ENCODE measurements at regions not wholly inside any gene's neighbourhood (a gene's known extent, or its start where the extent isn't known, plus 50 kb on each side); places are given as distances from the start of the nearest gene placed in this dataset.
A peak's percentile ranks its signal among the peaks of the same experiment; 100 is the strongest.
"Not testable (repeated sequence)": the region's sequence is repeated elsewhere in the genome, so short reads cannot be mapped to it uniquely, and the experiment has no call there.

- peak overlapping the region in 2 of 3 experiments; percentile 8 to 9 for H3K27ac Mint-ChIP-seq
- no peak for TF ChIP-seq CTCF (IDR thresholded peaks at IDR 0.05; ENCODE audit: unreplicated experiment in 3 of 3)
- H3K4me3 Mint-ChIP-seq: no peak overlapping the region
- peaks cover 3% of the 10 kb centered on the region for H3K27me3 Mint-ChIP-seq (ENCODE audit: low read depth)
- H3K4me1 Mint-ChIP-seq: peaks cover 6% of the 10 kb centered on the region
- H3K9me3 Mint-ChIP-seq: peaks cover 8% of the 10 kb centered on the region
- no peaks in the 10 kb centered on the region for H3K36me3 Mint-ChIP-seq (ENCODE audit: low read depth)
These were observed 481.1 kb upstream of the MAN1A1 start for GRCh38 chr6:119830494-119831295.

GRCh38 chr6:119830069-119830468 is 480.5 kb upstream of the MAN1A1 start:
- no peak for TF ChIP-seq CTCF (IDR thresholded peaks at IDR 0.05; ENCODE audit: unreplicated experiment in 3 of 3)

GRCh38 chr6:119829499-119829898 is 479.9 kb upstream of the MAN1A1 start:
- H3K27me3 Mint-ChIP-seq (ENCODE audit: low read depth); H3K27ac Mint-ChIP-seq; H3K9me3 Mint-ChIP-seq; H3K36me3 Mint-ChIP-seq (ENCODE audit: low read depth); H3K4me1 Mint-ChIP-seq; H3K4me3 Mint-ChIP-seq: not testable (repeated sequence)

More at GRCh38 chr6:119830069-119830468, 480.5 kb upstream of the MAN1A1 start:
- H3K27ac Mint-ChIP-seq: no peak overlapping the region
- peaks cover 8% of the 10 kb centered on the region for H3K9me3 Mint-ChIP-seq
- peaks cover 6% of the 10 kb centered on the region for H3K4me1 Mint-ChIP-seq
- no peak overlapping the region for H3K4me3 Mint-ChIP-seq
- peaks cover 3% of the 10 kb centered on the region for H3K27me3 Mint-ChIP-seq (ENCODE audit: low read depth)
- H3K36me3 Mint-ChIP-seq (ENCODE audit: low read depth): no peaks in the 10 kb centered on the region

- no peak overlapping the region for H3K27ac Mint-ChIP-seq
- H3K4me3 Mint-ChIP-seq: no peak overlapping the region
- peaks cover 6% of the 10 kb centered on the region for H3K4me1 Mint-ChIP-seq
- H3K36me3 Mint-ChIP-seq (ENCODE audit: low read depth): no peaks in the 10 kb centered on the region
- peaks cover 3% of the 10 kb centered on the region for H3K27me3 Mint-ChIP-seq (ENCODE audit: low read depth)
- H3K9me3 Mint-ChIP-seq: peaks cover 8% of the 10 kb centered on the region
- TF ChIP-seq CTCF (IDR thresholded peaks at IDR 0.05; ENCODE audit: unreplicated experiment in 3 of 3): no peak
These were observed 479.4 kb upstream of the MAN1A1 start for GRCh38 chr6:119829006-119829405.

- no peaks in the 10 kb centered on the region for H3K27me3 Mint-ChIP-seq (ENCODE audit: low read depth)
- no peaks in the 10 kb centered on the region for H3K9me3 Mint-ChIP-seq
- no peaks in the 10 kb centered on the region for H3K36me3 Mint-ChIP-seq (ENCODE audit: low read depth)
- H3K4me3 Mint-ChIP-seq: no peak overlapping the region
- no peak overlapping the region for H3K27ac Mint-ChIP-seq
- no peaks in the 10 kb centered on the region for H3K4me1 Mint-ChIP-seq
- TF ChIP-seq CTCF (IDR thresholded peaks at IDR 0.05; ENCODE audit: unreplicated experiment in 3 of 3): no peak
These were observed 471.8 kb upstream of the MAN1A1 start for GRCh38 chr6:119821380-119821779.

GRCh38 chr6:119818876-119819275 is 469.3 kb upstream of the MAN1A1 start:
- H3K9me3 Mint-ChIP-seq: no peaks in the 10 kb centered on the region
- H3K4me3 Mint-ChIP-seq: no peak overlapping the region
- no peaks in the 10 kb centered on the region for H3K4me1 Mint-ChIP-seq
- no peak overlapping the region for H3K27ac Mint-ChIP-seq
- no peaks in the 10 kb centered on the region for H3K27me3 Mint-ChIP-seq (ENCODE audit: low read depth)
- TF ChIP-seq CTCF (IDR thresholded peaks at IDR 0.05; ENCODE audit: unreplicated experiment in 3 of 3): no peak
- H3K36me3 Mint-ChIP-seq (ENCODE audit: low read depth): no peaks in the 10 kb centered on the region
